ENCODE measurements at regions not wholly inside any gene's neighbourhood (a gene's known extent, or its start where the extent isn't known, plus 50 kb on each side); places are given as distances from the start of the nearest gene placed in this dataset.

GRCh38 chr4:89587364-89587763 lies 249.6 kb downstream of the SNCA start:
- TF ChIP-seq CTCF (IDR thresholded peaks at IDR 0.05), result no peak
- ATAC-seq (ENCODE audit: low FRiP score), result no peak
- DNase-seq (ENCODE audit: low spot score), result no peak

GRCh38 chr4:89586864-89587263 lies 250.1 kb downstream of the SNCA start:
- no peak for ATAC-seq (ENCODE audit: low FRiP score)
- TF ChIP-seq CTCF (IDR thresholded peaks at IDR 0.05), result no peak
- DNase-seq (ENCODE audit: low spot score), result no peak

- TF ChIP-seq CTCF (IDR thresholded peaks at IDR 0.05), result no peak
- ATAC-seq (ENCODE audit: low FRiP score) (no peak), DNase-seq (ENCODE audit: low spot score) (no peak)
Observed at GRCh38 chr4:89586318-89586717, 250.6 kb downstream of the SNCA start.

GRCh38 chr4:89582756-89583505 lies 254.0 kb downstream of the SNCA start:
- ATAC-seq (ENCODE audit: low FRiP score), result no peak
- TF ChIP-seq CTCF (IDR thresholded peaks at IDR 0.05), result no peak
- DNase-seq (ENCODE audit: low spot score), result no peak

GRCh38 chr4:89579771-89580170 lies 257.2 kb downstream of the SNCA start:
- DNase-seq (ENCODE audit: low spot score), result no peak
- TF ChIP-seq CTCF (IDR thresholded peaks at IDR 0.05), result no peak
- no peak for ATAC-seq (ENCODE audit: low FRiP score)

GRCh38 chr4:89576246-89576645 lies 260.7 kb downstream of the SNCA start:
- no peak for ATAC-seq (ENCODE audit: low FRiP score)
- no peak for DNase-seq (ENCODE audit: low spot score)
- no peak for TF ChIP-seq CTCF (IDR thresholded peaks at IDR 0.05)

GRCh38 chr4:89575840-89576239 lies 261.1 kb downstream of the SNCA start:
- no peak for TF ChIP-seq CTCF (IDR thresholded peaks at IDR 0.05)
- no peak for DNase-seq (ENCODE audit: low spot score)
- no peak for ATAC-seq (ENCODE audit: low FRiP score)
